IMR-90 (cell line): ENCODE measurements at regions not wholly inside any gene's neighbourhood (a gene's known extent, or its start where the extent isn't known, plus 50 kb on each side); places are given as distances from the start of the nearest gene placed in this dataset.
A peak's percentile ranks its signal among the peaks of the same experiment; 100 is the strongest.

Source experiments
- ATAC-seq: fragments of 200-7000 bp; cut with Tn5 transposase; 2 replicates; pipeline ENCODE4 v1.9.1; 2020; ENCODE audit warnings: low read depth, mild to moderate bottlenecking, moderate library complexity
- BruUV-seq: library from RNA; stranded (reverse); fragments of 400-500 nt; replicated peaks from 2 replicates; lab custom pipeline; 2021; lab: Mats Ljungman, UMichigan
- CTCF ChIA-PET: fragments of 300-600 bp; formaldehyde crosslinking; extraction: SDS; loops from one replicate; lab custom pipeline; 2021; ENCODE audit warnings: antibody characterized with exemption; lab: Yijun Ruan, JAX
- POLR2A ChIA-PET: fragments of 300-600 bp; sonication (Branson Sonifier 250); formaldehyde crosslinking; loops from one replicate; lab custom pipeline; 2022; ENCODE audit warnings: antibody characterized with exemption; ENCODE audit not compliant: unreplicated experiment; lab: Charles Lee
- DNase-seq: peaks from one replicate; pipeline ENCODE4 v3.0.0; 2013
- H2AFZ ChIP-seq: replicated peaks from 2 replicates; pipeline ENCODE3; 2013; ENCODE audit warnings: low read length, mild to moderate bottlenecking; ENCODE audit not compliant: poor library complexity
- H2AK5ac ChIP-seq: 2 replicates; pipeline ENCODE4 v1.6.1; 2013; ENCODE audit warnings: low read depth, low read length, inconsistent platforms
- H2AK9ac ChIP-seq: replicated peaks from 2 replicates; pipeline ENCODE3; 2013; ENCODE audit warnings: mild to moderate bottlenecking, low read depth, low read length, moderate library complexity; ENCODE audit not compliant: poor library complexity
- H2BK120ac ChIP-seq: 2 replicates; pipeline ENCODE4 v1.6.1; 2013; ENCODE audit warnings: low read depth, low read length, inconsistent platforms
- H2BK15ac ChIP-seq: 3 replicates; pipeline ENCODE4 v1.6.1; 2013; ENCODE audit warnings: low read depth, low read length, inconsistent platforms
- H2BK20ac ChIP-seq: 2 replicates; pipeline ENCODE4 v1.6.1; 2013; ENCODE audit warnings: low read depth, mild to moderate bottlenecking, inconsistent platforms, low read length, moderate library complexity
- H2BK5ac ChIP-seq: 2 replicates; pipeline ENCODE4 v1.6.1; 2013; ENCODE audit warnings: mild to moderate bottlenecking, low read depth, low read length, inconsistent platforms; ENCODE audit not compliant: poor library complexity, severe bottlenecking
- H3K14ac ChIP-seq: replicated peaks from 2 replicates; pipeline ENCODE4 v1.6.1; 2013; ENCODE audit warnings: low read depth, low read length, inconsistent platforms
- H3K18ac ChIP-seq: 2 replicates; pipeline ENCODE4 v1.6.1; 2013; ENCODE audit warnings: low read depth, low read length, control low read depth
- H3K23ac ChIP-seq: 2 replicates; pipeline ENCODE4 v1.6.1; 2013; ENCODE audit warnings: low read depth, low read length, inconsistent platforms
- H3K27ac ChIP-seq: 2 replicates; pipeline ENCODE4 v1.5.1; 2013; ENCODE audit warnings: mild to moderate bottlenecking, control low read depth, low read length; ENCODE audit not compliant: insufficient read depth
- H3K27me3 ChIP-seq: 2 replicates; pipeline ENCODE4 v1.6.1; 2013; ENCODE audit warnings: low read length; ENCODE audit not compliant: control insufficient read depth, insufficient read depth
- H3K36me3 ChIP-seq: 2 replicates; pipeline ENCODE4 v1.6.1; 2013; ENCODE audit warnings: low read length, mixed read lengths; ENCODE audit not compliant: control insufficient read depth, insufficient read depth
- H3K4ac ChIP-seq: 2 replicates; pipeline ENCODE4 v1.6.1; 2013; ENCODE audit warnings: low read depth, low read length, inconsistent platforms
- H3K4me1 ChIP-seq: 2 replicates; pipeline ENCODE4 v1.6.1; 2013; ENCODE audit warnings: low read length, mixed read lengths; ENCODE audit not compliant: control insufficient read depth, insufficient read depth
- H3K4me2 ChIP-seq: 2 replicates; pipeline ENCODE4 v1.6.1; 2013; ENCODE audit warnings: low read depth, mild to moderate bottlenecking, control low read depth, low read length, moderate library complexity
- H3K4me3 ChIP-seq: 2 replicates; pipeline ENCODE4 v1.5.1; 2013; ENCODE audit warnings: low read depth, mild to moderate bottlenecking, control low read depth, low read length, moderate library complexity; ENCODE audit not compliant: insufficient read depth
- H3K56ac ChIP-seq: 2 replicates; pipeline ENCODE4 v1.6.1; 2013; ENCODE audit warnings: low read length, inconsistent platforms; ENCODE audit not compliant: insufficient read depth; ENCODE audit errors: extremely low read depth
- H3K79me1 ChIP-seq, 2 experiments: 2 replicates each; pipeline ENCODE4 v1.6.1; 2013; ENCODE audit warnings: low read length in 2 of 2, inconsistent platforms in 1 of 2, low read depth in 1 of 2
- H3K9ac ChIP-seq: 2 replicates; pipeline ENCODE4 v1.6.1; 2013; ENCODE audit warnings: low read depth, low read length, control low read depth
- H3K9me1 ChIP-seq: 2 replicates; pipeline ENCODE4 v1.6.1; 2013; ENCODE audit warnings: low read length, inconsistent platforms; ENCODE audit not compliant: insufficient read depth
- H3K9me3 ChIP-seq: 2 replicates; pipeline ENCODE4 v1.6.1; 2013; ENCODE audit warnings: low read length; ENCODE audit not compliant: control insufficient read depth, insufficient read depth
- H4K20me1 ChIP-seq: 2 replicates; pipeline ENCODE4 v1.6.1; 2013; ENCODE audit warnings: low read length, inconsistent platforms; ENCODE audit not compliant: insufficient read depth
- H4K5ac ChIP-seq: 2 replicates; pipeline ENCODE4 v1.6.1; 2013; ENCODE audit warnings: mild to moderate bottlenecking, low read depth, low read length, control low read depth
- H4K8ac ChIP-seq, 2 experiments: 2 replicates each; pipeline ENCODE4 v1.6.1; 2013; ENCODE audit warnings: low read depth in 2 of 2, low read length in 2 of 2, control low read depth in 1 of 2, inconsistent platforms in 1 of 2
- H4K91ac ChIP-seq: 2 replicates; pipeline ENCODE4 v1.6.1; 2013; ENCODE audit warnings: low read depth, low read length, inconsistent platforms; ENCODE audit not compliant: insufficient read depth
- CEBPB ChIP-seq: IDR thresholded peaks from 2 replicates; pipeline ENCODE4 v1.6.1; 2012; ENCODE audit warnings: low read depth, low read length, improper control_type of control experiment
- CTCF ChIP-seq: conservative IDR thresholded peaks from 2 replicates; pipeline ENCODE4 v1.5.1; 2012; ENCODE audit warnings: mild to moderate bottlenecking, low read depth, low read length, improper control_type of control experiment
- ELK1 ChIP-seq: fragments of 150-350 bp; IDR thresholded peaks from 2 replicates; pipeline ENCODE4 v1.6.1; 2016; ENCODE audit warnings: low read depth, mild to moderate bottlenecking, low read length, moderate library complexity, borderline replicate concordance
- FOS ChIP-seq: fragments of 150-350 bp; IDR thresholded peaks from 2 replicates; pipeline ENCODE4 v1.6.1; 2016; ENCODE audit warnings: low read depth, low read length
- MAFK ChIP-seq: IDR thresholded peaks from 2 replicates; pipeline ENCODE4 v1.6.1; 2012; ENCODE audit warnings: low read depth, low read length, improper control_type of control experiment
- MAZ ChIP-seq: IDR thresholded peaks from 2 replicates; pipeline ENCODE4 v1.6.1; 2012; ENCODE audit warnings: low read depth, mild to moderate bottlenecking, low read length, improper control_type of control experiment, moderate library complexity, borderline replicate concordance
- MXI1 ChIP-seq: IDR thresholded peaks from 2 replicates; pipeline ENCODE4 v1.6.1; 2012; ENCODE audit warnings: low read depth, mild to moderate bottlenecking, low read length, moderate library complexity, borderline replicate concordance
- POLR2A ChIP-seq: IDR thresholded peaks from 2 replicates; pipeline ENCODE4 v1.6.1; 2012; ENCODE audit warnings: mild to moderate bottlenecking, low read depth, low read length
- RCOR1 ChIP-seq: IDR thresholded peaks from 2 replicates; pipeline ENCODE4 v1.6.1; 2012; ENCODE audit warnings: mild to moderate bottlenecking, low read length, improper control_type of control experiment; ENCODE audit not compliant: insufficient replicate concordance
- RFX5 ChIP-seq: IDR thresholded peaks from 2 replicates; pipeline ENCODE4 v1.8.0; 2012; ENCODE audit warnings: low read depth, mild to moderate bottlenecking, low read length, moderate library complexity
- SMC3 ChIP-seq: fragments of 150-350 bp; IDR thresholded peaks from 2 replicates; pipeline ENCODE4 v1.6.1; 2016; ENCODE audit warnings: low read depth, mild to moderate bottlenecking, antibody characterized with exemption, low read length, moderate library complexity
- USF2 ChIP-seq: fragments of 150-350 bp; IDR thresholded peaks from 2 replicates; pipeline ENCODE4 v1.6.1; 2017; ENCODE audit warnings: mild to moderate bottlenecking, antibody characterized with exemption, low read length, low read depth
- dilution Hi-C: fragments of 300-500 bp; cut with HindIII; formaldehyde crosslinking; loops from one replicate; pipeline ENCODE4 v1.14.3; 2018; ENCODE audit warnings: low sequenced_read_pairs; ENCODE audit not compliant: unreplicated experiment
- in situ Hi-C: fragments of 300-500 bp; cut with MboI; formaldehyde crosslinking; loops from 3 replicates; pipeline ENCODE4 v1.14.3; 2019; ENCODE audit warnings: low sequenced_read_pairs, inconsistent platforms, mixed read lengths
- intact Hi-C: fragments of 100-400 bp; cut with micrococcal nuclease; formaldehyde crosslinking; loops from 2 replicates; pipeline ENCODE4 v1.10.0; 2022

- no peaks in the 10 kb centered on the region for H3K27me3 ChIP-seq
- H3K27ac ChIP-seq = no peak overlapping the region
- H3K9me3 ChIP-seq = no peaks in the 10 kb centered on the region
- DNase-seq (peak; percentile 0), ATAC-seq (no peak)
- dilution Hi-C loops (no loop called here), in situ Hi-C loops (no loop called here), intact Hi-C loops (no loop called here)
- no peaks in the 10 kb centered on the region for H4K20me1 ChIP-seq
- H4K91ac ChIP-seq = no peak overlapping the region
- no peak overlapping the region for H2AK5ac ChIP-seq
- no peak overlapping the region for H3K4ac ChIP-seq
- ChIA-PET CTCF (no interaction called here), POLR2A (no interaction called here)
- H3K9ac ChIP-seq = no peak overlapping the region
- H2BK15ac ChIP-seq = no peak overlapping the region
- no peak overlapping the region for H4K5ac ChIP-seq
- H3K4me1 ChIP-seq = no peaks in the 10 kb centered on the region
- H3K36me3 ChIP-seq = no peaks in the 10 kb centered on the region
- no peak overlapping the region for H3K56ac ChIP-seq
- no peak overlapping the region for H2AFZ ChIP-seq
- H2BK5ac ChIP-seq = no peak overlapping the region
- no peaks in the 10 kb centered on the region for H3K9me1 ChIP-seq
- H2BK20ac ChIP-seq = no peak overlapping the region
- H3K4me3 ChIP-seq = no peak overlapping the region
- no peak for TF ChIP-seq FOS
- no peak for TF ChIP-seq RFX5
- no peak for TF ChIP-seq MAZ
- TF ChIP-seq MAFK = no peak
- no peak for TF ChIP-seq USF2
- no peak for TF ChIP-seq POLR2A
- TF ChIP-seq CTCF = no peak
- no peak for TF ChIP-seq MXI1
- TF ChIP-seq RCOR1 = no peak
- no peak for TF ChIP-seq CEBPB
- no peak for TF ChIP-seq ELK1
- no peak for TF ChIP-seq SMC3
- no peak overlapping the region for H4K8ac ChIP-seq
- no peaks in the 10 kb centered on the region for H3K79me1 ChIP-seq
- no TSS peak for BruUV-seq
- no peak overlapping the region for H3K14ac ChIP-seq
- H3K23ac ChIP-seq = no peak overlapping the region
- no peak overlapping the region for H2BK120ac ChIP-seq
- H3K18ac ChIP-seq = no peak overlapping the region
- H2AK9ac ChIP-seq = no peak overlapping the region
- H3K4me2 ChIP-seq = no peak overlapping the region
These were observed 294.3 kb upstream of the ZNF804A start for GRCh38 chr2:184304006-184304405.
